ENCODE measurements at regions not wholly inside any gene's neighbourhood (a gene's known extent, or its start where the extent isn't known, plus 50 kb on each side); places are given as distances from the start of the nearest gene placed in this dataset.

GRCh38 chr3:40770061-40770460 lies 245.3 kb downstream of the ZNF621 start:
- no peaks in the 10 kb centered on the region for H3K27me3 ChIP-seq
- no peaks in the 10 kb centered on the region for H3K36me3 ChIP-seq (replicated peaks; ENCODE audit: insufficient read depth, low read depth)
- no peaks in the 10 kb centered on the region for H4K20me1 ChIP-seq (ENCODE audit: insufficient read depth, poor library complexity, severe bottlenecking)
- no peak for DNase-seq (ENCODE audit: low spot score)
- 57% methylated on average over 4 of the region's 4 CpGs for WGBS (ENCODE audit: low lambda C conversion rate, missing lambda C conversion rate)
- no peaks in the 10 kb centered on the region for H3K9me2 ChIP-seq (replicated peaks; ENCODE audit: insufficient read depth)
- no peaks in the 10 kb centered on the region for H3K9me3 ChIP-seq (ENCODE audit: low read depth)
- no peak overlapping the region for H2AFZ ChIP-seq
- no peak overlapping the region for H3K27ac ChIP-seq
- no peaks in the 10 kb centered on the region for H3K79me2 ChIP-seq
- no peak overlapping the region for H3K4me2 ChIP-seq
- H3K4me3 ChIP-seq = no peak overlapping the region
- H3K4me1 ChIP-seq (ENCODE audit: insufficient read depth) = no peaks in the 10 kb centered on the region
- TF ChIP-seq EZH2 (IDR thresholded peaks at IDR 0.05; ENCODE audit: borderline replicate concordance) (no peak), CTCF (IDR thresholded peaks at IDR 0.05; ENCODE audit: poor library complexity) (no peak), EZH2phosphoT487 (IDR thresholded peaks at IDR 0.05; ENCODE audit: low read depth, severe bottlenecking, unreplicated experiment) (no peak)

- 86% methylated on average over 3 of the region's 3 CpGs for WGBS (ENCODE audit: low lambda C conversion rate, missing lambda C conversion rate)
- Histone ChIP-seq H3K27me3 (no peaks in the 10 kb centered on the region), H3K79me2 (no peaks in the 10 kb centered on the region), H3K9me2 (replicated peaks; ENCODE audit: insufficient read depth) (no peaks in the 10 kb centered on the region), H3K9me3 (ENCODE audit: low read depth) (no peaks in the 10 kb centered on the region), H3K27ac (no peak overlapping the region), H4K20me1 (ENCODE audit: insufficient read depth, poor library complexity, severe bottlenecking) (no peaks in the 10 kb centered on the region), H3K36me3 (replicated peaks; ENCODE audit: insufficient read depth, low read depth) (no peaks in the 10 kb centered on the region), H3K4me2 (no peak overlapping the region), H3K4me3 (no peak overlapping the region), H2AFZ (no peak overlapping the region), H3K4me1 (ENCODE audit: insufficient read depth) (no peaks in the 10 kb centered on the region)
- no peak for TF ChIP-seq CTCF (IDR thresholded peaks at IDR 0.05; ENCODE audit: poor library complexity)
- no peak for TF ChIP-seq EZH2phosphoT487 (IDR thresholded peaks at IDR 0.05; ENCODE audit: low read depth, severe bottlenecking, unreplicated experiment)
- no peak for TF ChIP-seq EZH2 (IDR thresholded peaks at IDR 0.05; ENCODE audit: borderline replicate concordance)
- DNase-seq (ENCODE audit: low spot score) = no peak
Observed at GRCh38 chr3:40771112-40771511, 246.4 kb downstream of the ZNF621 start.

- Histone ChIP-seq H3K27me3 (no peaks in the 10 kb centered on the region), H3K79me2 (no peaks in the 10 kb centered on the region), H3K36me3 (replicated peaks; ENCODE audit: insufficient read depth, low read depth) (no peaks in the 10 kb centered on the region), H3K4me3 (no peak overlapping the region), H3K4me2 (no peak overlapping the region), H3K27ac (no peak overlapping the region), H3K9me2 (replicated peaks; ENCODE audit: insufficient read depth) (no peaks in the 10 kb centered on the region), H4K20me1 (ENCODE audit: insufficient read depth, poor library complexity, severe bottlenecking) (no peaks in the 10 kb centered on the region), H3K9me3 (ENCODE audit: low read depth) (no peaks in the 10 kb centered on the region), H3K4me1 (ENCODE audit: insufficient read depth) (no peaks in the 10 kb centered on the region), H2AFZ (no peak overlapping the region)
- TF ChIP-seq CTCF (IDR thresholded peaks at IDR 0.05; ENCODE audit: poor library complexity) (no peak), EZH2phosphoT487 (IDR thresholded peaks at IDR 0.05; ENCODE audit: low read depth, severe bottlenecking, unreplicated experiment) (no peak), EZH2 (IDR thresholded peaks at IDR 0.05; ENCODE audit: borderline replicate concordance) (no peak)
- DNase-seq (ENCODE audit: low spot score) = no peak
- 93% methylated on average over 6 of the region's 6 CpGs for WGBS (ENCODE audit: low lambda C conversion rate, missing lambda C conversion rate)
Observed at GRCh38 chr3:40779039-40779438, 254.3 kb downstream of the ZNF621 start.

All from hepatocyte (in vitro differentiated cells).